NCI-H345 (cell line): ENCODE measurements at regions not wholly inside any gene's neighbourhood (a gene's known extent, or its start where the extent isn't known, plus 50 kb on each side); places are given as distances from the start of the nearest gene placed in this dataset.
"Not testable (repeated sequence)": the region's sequence is repeated elsewhere in the genome, so short reads cannot be mapped to it uniquely, and the experiment has no call there.

Source experiments
- DNase-seq: peaks from one replicate; lab custom pipeline; 2025; lab: John Stamatoyannopoulos, UW

- DNase-seq, result no peak
Observed at GRCh38 chr7:159209429-159209828, 64.8 kb upstream of the VIPR2 start.

GRCh38 chr7:159207951-159208350 lies 63.3 kb upstream of the VIPR2 start:
- no peak for DNase-seq

GRCh38 chr7:159207393-159207792 lies 62.7 kb upstream of the VIPR2 start:
- no peak for DNase-seq

DNA sequence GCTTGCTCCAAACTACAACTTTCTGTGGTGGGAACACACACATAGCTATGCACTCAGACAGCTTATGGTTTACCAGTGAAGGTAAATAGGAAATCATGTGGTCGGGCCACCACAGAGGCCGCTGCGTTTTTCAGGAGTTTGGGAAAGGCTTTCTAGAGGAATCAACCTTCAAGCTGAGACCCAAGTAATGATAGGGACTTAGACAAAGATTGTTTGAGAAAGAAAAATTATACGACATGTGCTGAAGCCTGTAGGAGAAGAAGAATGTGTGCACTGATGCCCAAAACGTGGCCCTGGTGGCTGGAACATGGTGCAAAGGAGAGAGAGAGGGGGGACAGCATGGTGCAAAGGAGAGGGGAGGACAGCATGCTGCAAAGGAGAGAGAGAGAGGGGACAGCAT lies 61.2 kb upstream of the VIPR2 start:
- no peak for DNase-seq

- no peak for DNase-seq
Observed at GRCh38 chr7:159204664-159205063, 60.0 kb upstream of the VIPR2 start.

DNA sequence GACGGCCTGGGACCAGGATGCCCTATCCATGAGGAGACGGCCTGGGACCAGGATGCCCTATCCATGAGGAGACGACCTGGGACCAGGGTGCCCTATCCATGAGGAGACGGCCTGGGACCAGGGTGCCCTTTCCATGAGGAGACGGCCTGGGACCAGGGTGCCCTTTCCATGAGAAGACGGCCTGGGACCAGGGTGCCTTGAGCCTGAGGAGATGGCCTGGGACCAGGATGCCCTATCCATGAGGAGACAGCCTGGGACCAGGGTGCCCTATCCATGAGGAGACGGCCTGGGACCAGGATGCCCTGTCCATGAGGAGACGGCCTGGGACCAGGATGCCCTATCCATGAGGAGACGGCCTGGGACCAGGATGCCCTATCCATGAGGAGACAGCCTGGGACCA lies 58.6 kb upstream of the VIPR2 start:
- not testable (repeated sequence) for DNase-seq

DNA sequence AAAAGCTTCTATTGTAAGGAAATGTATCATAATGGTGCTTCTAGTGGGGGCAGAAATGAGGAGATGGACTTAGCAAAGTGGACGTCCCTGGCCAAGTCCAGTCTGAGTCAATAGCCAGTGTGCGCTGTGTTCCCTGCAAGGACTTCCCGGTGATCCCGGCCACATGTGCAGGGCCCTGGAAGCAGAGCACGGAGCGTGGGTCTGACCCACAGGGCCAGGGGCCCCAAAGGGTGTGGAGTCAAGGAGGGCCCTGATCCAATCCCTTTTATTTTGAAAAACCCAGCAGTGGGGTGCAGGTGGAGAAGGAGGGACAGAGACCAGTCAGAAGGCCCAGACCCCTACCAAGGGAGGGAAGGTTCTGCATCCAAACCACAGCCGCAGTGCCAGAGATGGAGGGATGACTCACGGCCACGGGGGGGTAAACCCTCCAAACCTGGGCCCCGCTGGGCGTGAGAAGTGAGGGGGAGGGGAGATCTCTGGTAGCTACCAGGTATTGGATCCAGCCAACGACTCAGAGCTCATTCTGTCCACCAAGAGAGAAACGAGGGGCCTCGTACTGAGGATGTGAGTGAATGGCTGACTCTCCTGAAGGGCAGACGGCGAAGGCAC lies 57.2 kb upstream of the VIPR2 start:
- no peak for DNase-seq

GRCh38 chr7:159200421-159200820 lies 55.8 kb upstream of the VIPR2 start:
- DNase-seq, result no peak

DNA sequence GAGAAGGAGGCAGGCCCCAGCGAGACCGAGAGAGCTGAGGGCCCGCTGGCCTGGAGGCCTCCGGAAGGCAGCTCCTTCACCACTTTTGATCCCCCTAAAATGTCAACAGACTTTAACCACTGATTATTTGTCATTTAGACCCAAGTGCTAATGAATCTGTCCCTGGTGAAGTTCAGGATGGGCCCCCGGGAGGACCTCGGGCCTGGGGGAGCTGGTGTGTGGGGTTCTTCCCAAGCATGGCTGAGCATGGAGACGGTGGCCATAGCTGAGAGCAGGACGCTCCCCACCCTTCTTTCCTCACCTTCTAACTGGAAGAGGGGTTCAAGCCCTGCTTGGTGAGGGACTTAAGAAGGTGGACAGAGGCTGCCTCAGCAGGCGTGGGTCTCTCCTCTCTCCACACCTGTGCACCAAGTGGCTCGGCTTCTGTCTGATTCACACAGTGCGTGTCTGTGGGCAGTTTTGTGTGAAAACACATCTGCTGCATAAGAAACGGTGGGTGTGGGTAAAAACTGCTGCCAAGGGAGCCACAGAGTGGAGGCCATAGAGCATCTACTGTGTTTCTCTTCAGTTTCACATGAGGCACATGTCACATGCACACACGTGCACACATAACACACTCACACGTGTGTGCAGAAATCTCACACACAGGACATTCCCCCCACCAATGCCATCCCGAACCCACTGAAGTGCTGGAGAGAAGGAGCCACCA lies 53.5 kb upstream of the VIPR2 start:
- DNase-seq, result no peak

DNA sequence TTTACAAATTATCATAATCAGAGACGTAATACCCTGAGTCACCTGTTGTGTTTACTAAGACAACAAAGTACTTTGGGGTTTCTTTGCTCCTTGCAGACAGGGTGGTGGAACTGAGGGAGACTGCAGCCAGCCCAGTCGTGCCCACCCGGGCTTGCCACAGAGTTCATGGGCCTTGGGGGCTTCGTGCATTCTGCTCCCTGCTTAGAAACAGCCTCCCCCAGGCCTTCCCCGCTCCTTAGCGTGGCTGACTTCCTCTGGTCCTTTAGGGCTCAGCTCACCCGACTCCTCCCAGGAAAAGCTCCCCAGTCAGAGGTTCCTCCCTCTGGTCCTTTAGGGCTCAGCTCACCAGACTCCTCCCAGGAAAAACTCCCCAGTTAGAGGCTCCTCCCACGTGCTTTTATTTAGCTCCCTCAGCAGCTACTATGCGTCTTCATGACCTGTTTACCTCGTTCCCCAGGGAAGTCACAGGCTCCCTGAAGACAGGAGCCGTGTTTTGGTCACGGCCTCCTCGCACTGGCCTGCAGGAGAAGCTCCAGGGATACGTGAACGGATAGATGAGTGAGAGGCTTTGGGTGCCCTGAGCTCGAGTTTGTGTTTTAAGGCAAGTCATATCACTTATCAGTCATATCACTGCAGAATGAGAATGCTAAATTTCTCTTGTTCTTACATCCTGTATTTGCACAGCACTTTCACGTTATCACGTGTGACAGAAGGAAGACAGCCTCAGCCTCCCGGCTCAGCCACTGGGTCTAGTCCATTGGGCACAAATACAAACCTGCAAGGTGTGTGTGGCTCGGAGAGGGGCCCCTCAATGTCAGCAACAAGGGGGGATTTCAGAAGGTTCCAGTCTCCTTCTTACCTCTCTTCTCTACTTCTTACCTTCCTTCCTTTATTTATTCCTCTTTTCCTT lies 52.7 kb upstream of the VIPR2 start:
- no peak for DNase-seq

DNA sequence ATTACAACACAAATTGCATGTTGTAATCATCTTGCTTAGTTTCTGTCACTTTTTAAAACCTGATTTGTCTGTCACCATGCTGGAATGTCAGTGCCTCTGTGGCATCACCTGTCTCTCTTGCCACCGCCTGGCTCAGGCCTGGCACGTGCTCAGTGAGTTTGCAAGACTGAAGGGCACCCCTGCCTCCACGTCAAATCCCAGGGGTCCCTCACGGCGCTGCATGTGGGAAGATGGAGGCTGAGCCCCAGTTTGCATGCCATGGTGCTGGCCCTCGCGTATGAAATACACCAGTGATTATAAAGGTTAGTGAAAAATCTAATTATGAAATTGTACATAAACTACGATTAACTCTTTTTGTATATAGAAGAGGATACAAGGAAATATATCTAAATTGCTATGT lies 51.9 kb upstream of the VIPR2 start:
- DNase-seq, result no peak

GRCh38 chr7:159195946-159196345 lies 51.3 kb upstream of the VIPR2 start:
- no peak for DNase-seq
